ENCODE measurements at regions not wholly inside any gene's neighbourhood (a gene's known extent, or its start where the extent isn't known, plus 50 kb on each side); places are given as distances from the start of the nearest gene placed in this dataset.

DNA sequence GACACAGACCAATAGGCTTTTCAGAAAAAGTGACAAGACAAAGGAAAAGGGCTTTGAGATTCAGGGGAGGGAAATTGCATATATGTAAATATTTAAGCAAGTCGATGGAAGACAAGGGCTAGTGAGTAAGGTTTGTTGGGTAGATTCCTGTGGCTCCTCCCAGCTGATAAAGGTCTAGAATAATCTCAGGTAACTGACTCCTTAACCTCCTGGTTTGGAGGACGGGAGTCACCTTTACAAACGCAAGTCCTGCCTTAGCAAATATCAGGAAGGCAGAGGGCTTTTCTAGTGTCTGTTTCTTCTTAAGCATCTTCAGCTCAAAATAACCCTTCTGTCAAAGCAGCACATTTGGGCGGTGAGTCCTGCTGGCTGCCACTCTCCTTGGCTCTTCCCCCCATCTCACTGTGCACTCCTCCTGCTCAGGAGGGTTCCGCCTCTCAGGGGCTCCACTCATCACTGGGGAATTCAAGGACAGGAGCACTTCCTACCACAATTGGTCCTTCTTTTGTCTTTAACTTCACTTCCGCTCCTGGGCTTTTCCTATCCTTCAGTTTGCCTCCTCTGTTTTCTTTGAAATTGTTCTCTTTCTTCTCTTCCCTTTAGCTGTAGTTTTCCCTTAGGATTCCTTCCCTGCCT lies 496.3 kb upstream of the KLF6 start:
- no peak for TF ChIP-seq KLF10 (tag by site-specific recombination; IDR thresholded peaks at IDR 0.05)
- TF ChIP-seq ZNF138 (tag by site-specific recombination; IDR thresholded peaks at IDR 0.05; ENCODE audit: borderline replicate concordance) = no peak
- TF ChIP-seq, protein P1, sequence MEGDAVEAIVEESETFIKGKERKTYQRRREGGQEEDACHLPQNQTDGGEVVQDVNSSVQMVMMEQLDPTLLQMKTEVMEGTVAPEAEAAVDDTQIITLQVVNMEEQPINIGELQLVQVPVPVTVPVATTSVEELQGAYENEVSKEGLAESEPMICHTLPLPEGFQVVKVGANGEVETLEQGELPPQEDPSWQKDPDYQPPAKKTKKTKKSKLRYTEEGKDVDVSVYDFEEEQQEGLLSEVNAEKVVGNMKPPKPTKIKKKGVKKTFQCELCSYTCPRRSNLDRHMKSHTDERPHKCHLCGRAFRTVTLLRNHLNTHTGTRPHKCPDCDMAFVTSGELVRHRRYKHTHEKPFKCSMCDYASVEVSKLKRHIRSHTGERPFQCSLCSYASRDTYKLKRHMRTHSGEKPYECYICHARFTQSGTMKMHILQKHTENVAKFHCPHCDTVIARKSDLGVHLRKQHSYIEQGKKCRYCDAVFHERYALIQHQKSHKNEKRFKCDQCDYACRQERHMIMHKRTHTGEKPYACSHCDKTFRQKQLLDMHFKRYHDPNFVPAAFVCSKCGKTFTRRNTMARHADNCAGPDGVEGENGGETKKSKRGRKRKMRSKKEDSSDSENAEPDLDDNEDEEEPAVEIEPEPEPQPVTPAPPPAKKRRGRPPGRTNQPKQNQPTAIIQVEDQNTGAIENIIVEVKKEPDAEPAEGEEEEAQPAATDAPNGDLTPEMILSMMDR (tag by site-specific recombination; IDR thresholded peaks at IDR 0.05) = no peak
- TF ChIP-seq YY1 (tag by site-specific recombination; IDR thresholded peaks at IDR 0.05) = no peak
- TF ChIP-seq ZBTB7A (tag by site-specific recombination; IDR thresholded peaks at IDR 0.05; ENCODE audit: low read depth) = no peak
- no peak for TF ChIP-seq ZNF76 (tag by site-specific recombination; IDR thresholded peaks at IDR 0.05; ENCODE audit: borderline replicate concordance, low read depth)
- no peak for TF ChIP-seq KLF16 (tag by site-specific recombination; IDR thresholded peaks at IDR 0.05)
